ENCODE measurements at regions not wholly inside any gene's neighbourhood (a gene's known extent, or its start where the extent isn't known, plus 50 kb on each side); places are given as distances from the start of the nearest gene placed in this dataset.

- H3K4me2 ChIP-seq (replicated peaks; ENCODE audit: extremely low read depth, low read length, poor library complexity, severe bottlenecking) = no peak overlapping the region
- intact Hi-C loops (cut with micrococcal nuclease) = no loop called here
- no peak overlapping the region for H2AFZ ChIP-seq (ENCODE audit: insufficient read depth, low read depth, low read length, poor library complexity, severe bottlenecking)
- peaks cover 0 to 8% of the 10 kb centered on the region in 2 donors for H3K9me3 ChIP-seq (replicated peaks in 1 of 2; ENCODE audit: control insufficient read depth in 1 of 2, insufficient read depth in 1 of 2, low read length in 2 of 2)
- no peak for TF ChIP-seq CTCF (IDR thresholded peaks at IDR 0.05)
- H3K4me1 ChIP-seq (ENCODE audit: control insufficient read depth in 1 of 2, insufficient read depth in 2 of 2, low read length in 2 of 2) = no peaks in the 10 kb centered on the region
- no peak for DNase-seq
- H3K4me3 Mint-ChIP-seq = no peak overlapping the region
- H3K79me2 ChIP-seq (ENCODE audit: insufficient read depth, low read length) = no peaks in the 10 kb centered on the region
- H4K20me1 ChIP-seq (ENCODE audit: insufficient read depth, low read length) = no peaks in the 10 kb centered on the region
- no peak overlapping the region for H3K4me3 ChIP-seq (replicated peaks in 1 of 3; ENCODE audit: low read depth in 2 of 3, low read length in 3 of 3)
- no peaks in the 10 kb centered on the region for H3K36me3 Mint-ChIP-seq
- no CpG with 5 or more reads among the region's 1 CpG for WGBS (ENCODE audit: insufficient coverage)
- H3K27ac ChIP-seq (ENCODE audit: low read depth in 1 of 2, low read length in 2 of 2) = no peak overlapping the region
- H3K36me3 ChIP-seq (replicated peaks in 1 of 2; ENCODE audit: control insufficient read depth in 1 of 2, insufficient read depth in 2 of 2, low read length in 2 of 2) = no peaks in the 10 kb centered on the region
- H3K9me3 Mint-ChIP-seq = peaks cover 2 to 16% (median 10%) of the 10 kb centered on the region in 7 donors
- H3K27me3 ChIP-seq (ENCODE audit: control insufficient read depth in 2 of 2, insufficient read depth in 2 of 2, low read length in 2 of 2) = no peaks in the 10 kb centered on the region
- H3K27me3 Mint-ChIP-seq (ENCODE audit: low read depth in 3 of 3) = peaks cover 4 to 10% (median 7%) of the 10 kb centered on the region in 3 donors
- no peaks in the 10 kb centered on the region for H3K4me1 Mint-ChIP-seq
- H3K27ac Mint-ChIP-seq = peak overlapping the region in 1 of 7 donors; percentile 31
- H3K9ac ChIP-seq (ENCODE audit: insufficient read depth, low read length, poor library complexity, severe bottlenecking) = no peak overlapping the region
These were observed 118.3 kb downstream of the BUD13 start for GRCh38 chr11:116654526-116654925.

GRCh38 chr11:116653206-116653605 is 119.6 kb downstream of the BUD13 start:
- Histone ChIP-seq H2AFZ (ENCODE audit: insufficient read depth, low read depth, low read length, poor library complexity, severe bottlenecking) (no peak overlapping the region), H3K9me3 (replicated peaks in 1 of 2; ENCODE audit: control insufficient read depth in 1 of 2, insufficient read depth in 1 of 2, low read length in 2 of 2) (peaks cover 0 to 8% of the 10 kb centered on the region in 2 donors), H3K79me2 (ENCODE audit: insufficient read depth, low read length) (no peaks in the 10 kb centered on the region), H4K20me1 (ENCODE audit: insufficient read depth, low read length) (no peaks in the 10 kb centered on the region), H3K36me3 (replicated peaks in 1 of 2; ENCODE audit: control insufficient read depth in 1 of 2, insufficient read depth in 2 of 2, low read length in 2 of 2) (no peaks in the 10 kb centered on the region), H3K4me3 (replicated peaks in 1 of 3; ENCODE audit: low read depth in 2 of 3, low read length in 3 of 3) (no peak overlapping the region), H3K4me1 (ENCODE audit: control insufficient read depth in 1 of 2, insufficient read depth in 2 of 2, low read length in 2 of 2) (no peaks in the 10 kb centered on the region), H3K9ac (ENCODE audit: insufficient read depth, low read length, poor library complexity, severe bottlenecking) (no peak overlapping the region), H3K4me2 (replicated peaks; ENCODE audit: extremely low read depth, low read length, poor library complexity, severe bottlenecking) (no peak overlapping the region), H3K27ac (ENCODE audit: low read depth in 1 of 2, low read length in 2 of 2) (no peak overlapping the region), H3K27me3 (ENCODE audit: control insufficient read depth in 2 of 2, insufficient read depth in 2 of 2, low read length in 2 of 2) (no peaks in the 10 kb centered on the region)
- Mint-ChIP-seq H3K4me1 (no peaks in the 10 kb centered on the region), H3K36me3 (no peaks in the 10 kb centered on the region), H3K27me3 (ENCODE audit: low read depth in 3 of 3) (peaks cover 2 to 10% (median 7%) of the 10 kb centered on the region in 3 donors), H3K9me3 (peaks cover 2 to 16% (median 7%) of the 10 kb centered on the region in 7 donors), H3K4me3 (no peak overlapping the region), H3K27ac (no peak overlapping the region)
- intact Hi-C loops (cut with micrococcal nuclease) = no loop called here
- no peak for TF ChIP-seq CTCF (IDR thresholded peaks at IDR 0.05)
- no peak for DNase-seq
- WGBS (ENCODE audit: insufficient coverage) = 96% methylated on average over 7 of the region's 9 CpGs

Measured in CD14-positive monocyte (primary cell).